SK-N-SH (cell line): ENCODE measurements at regions not wholly inside any gene's neighbourhood (a gene's known extent, or its start where the extent isn't known, plus 50 kb on each side); places are given as distances from the start of the nearest gene placed in this dataset.

Experiments used
- EP300 ChIP-seq, 2 experiments: IDR thresholded peaks; 2 replicates each; pipeline versions ENCODE4 v1.4.0 to v1.6.1; 2012; ENCODE audit warnings: borderline replicate concordance in 1 of 2, low read depth in 1 of 2, low read length in 1 of 2
- GABPA ChIP-seq: IDR thresholded peaks from 2 replicates; pipeline ENCODE4 v1.4.0; 2012; ENCODE audit warnings: low read depth, mild to moderate bottlenecking
- JUND ChIP-seq: IDR thresholded peaks from 2 replicates; pipeline ENCODE4 v1.4.0; 2012
- POLR2AphosphoS5 ChIP-seq: IDR thresholded peaks from 2 replicates; pipeline ENCODE4 v1.6.1; 2012; ENCODE audit warnings: low read depth, low read length
- RXRA ChIP-seq: IDR thresholded peaks from 2 replicates; pipeline ENCODE4 v1.4.0; 2012; ENCODE audit warnings: low read depth, mild to moderate bottlenecking, borderline replicate concordance
- ZBTB33 ChIP-seq: IDR thresholded peaks from 2 replicates; pipeline ENCODE4 v1.4.0; 2012; ENCODE audit warnings: low read depth, borderline replicate concordance
- TF ChIP-seq, protein P1 (sequence below): fragments of 200-600 bp; sonication (generic); IDR thresholded peaks from 2 replicates; pipeline ENCODE4 v1.6.1; 2017; ENCODE audit warnings: antibody characterized with exemption, mild to moderate bottlenecking, moderate library complexity
- TF ChIP-seq, protein P2 (sequence below): IDR thresholded peaks from 2 replicates; pipeline ENCODE4 v1.4.0; 2012; ENCODE audit warnings: low read depth, borderline replicate concordance
- TF ChIP-seq, protein P3 (sequence below): IDR thresholded peaks from 2 replicates; pipeline ENCODE4 v1.6.1; 2012; ENCODE audit warnings: mild to moderate bottlenecking, low read depth, low read length, moderate library complexity
- TF ChIP-seq, protein P4 (sequence below): fragments of 150-350 bp; IDR thresholded peaks from 2 replicates; pipeline ENCODE4 v1.6.1; 2016; ENCODE audit warnings: mild to moderate bottlenecking, low read depth, low read length

GRCh38 chr7:142485617-142486226, 227.9 kb upstream of the PRSS58 start:
- TF ChIP-seq GABPA (no peak), JUND (no peak), RXRA (no peak), POLR2AphosphoS5 (no peak), EP300 (IDR thresholded peaks at IDR 0.05; ENCODE audit: borderline replicate concordance in 1 of 2, low read depth in 1 of 2, low read length in 1 of 2) (no peak), ZBTB33 (no peak)
- TF ChIP-seq, protein P1, sequence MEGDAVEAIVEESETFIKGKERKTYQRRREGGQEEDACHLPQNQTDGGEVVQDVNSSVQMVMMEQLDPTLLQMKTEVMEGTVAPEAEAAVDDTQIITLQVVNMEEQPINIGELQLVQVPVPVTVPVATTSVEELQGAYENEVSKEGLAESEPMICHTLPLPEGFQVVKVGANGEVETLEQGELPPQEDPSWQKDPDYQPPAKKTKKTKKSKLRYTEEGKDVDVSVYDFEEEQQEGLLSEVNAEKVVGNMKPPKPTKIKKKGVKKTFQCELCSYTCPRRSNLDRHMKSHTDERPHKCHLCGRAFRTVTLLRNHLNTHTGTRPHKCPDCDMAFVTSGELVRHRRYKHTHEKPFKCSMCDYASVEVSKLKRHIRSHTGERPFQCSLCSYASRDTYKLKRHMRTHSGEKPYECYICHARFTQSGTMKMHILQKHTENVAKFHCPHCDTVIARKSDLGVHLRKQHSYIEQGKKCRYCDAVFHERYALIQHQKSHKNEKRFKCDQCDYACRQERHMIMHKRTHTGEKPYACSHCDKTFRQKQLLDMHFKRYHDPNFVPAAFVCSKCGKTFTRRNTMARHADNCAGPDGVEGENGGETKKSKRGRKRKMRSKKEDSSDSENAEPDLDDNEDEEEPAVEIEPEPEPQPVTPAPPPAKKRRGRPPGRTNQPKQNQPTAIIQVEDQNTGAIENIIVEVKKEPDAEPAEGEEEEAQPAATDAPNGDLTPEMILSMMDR = peak; percentile 56
- TF ChIP-seq, protein P2, sequence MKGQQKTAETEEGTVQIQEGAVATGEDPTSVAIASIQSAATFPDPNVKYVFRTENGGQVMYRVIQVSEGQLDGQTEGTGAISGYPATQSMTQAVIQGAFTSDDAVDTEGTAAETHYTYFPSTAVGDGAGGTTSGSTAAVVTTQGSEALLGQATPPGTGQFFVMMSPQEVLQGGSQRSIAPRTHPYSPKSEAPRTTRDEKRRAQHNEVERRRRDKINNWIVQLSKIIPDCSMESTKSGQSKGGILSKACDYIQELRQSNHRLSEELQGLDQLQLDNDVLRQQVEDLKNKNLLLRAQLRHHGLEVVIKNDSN = no peak
- TF ChIP-seq, protein P3, sequence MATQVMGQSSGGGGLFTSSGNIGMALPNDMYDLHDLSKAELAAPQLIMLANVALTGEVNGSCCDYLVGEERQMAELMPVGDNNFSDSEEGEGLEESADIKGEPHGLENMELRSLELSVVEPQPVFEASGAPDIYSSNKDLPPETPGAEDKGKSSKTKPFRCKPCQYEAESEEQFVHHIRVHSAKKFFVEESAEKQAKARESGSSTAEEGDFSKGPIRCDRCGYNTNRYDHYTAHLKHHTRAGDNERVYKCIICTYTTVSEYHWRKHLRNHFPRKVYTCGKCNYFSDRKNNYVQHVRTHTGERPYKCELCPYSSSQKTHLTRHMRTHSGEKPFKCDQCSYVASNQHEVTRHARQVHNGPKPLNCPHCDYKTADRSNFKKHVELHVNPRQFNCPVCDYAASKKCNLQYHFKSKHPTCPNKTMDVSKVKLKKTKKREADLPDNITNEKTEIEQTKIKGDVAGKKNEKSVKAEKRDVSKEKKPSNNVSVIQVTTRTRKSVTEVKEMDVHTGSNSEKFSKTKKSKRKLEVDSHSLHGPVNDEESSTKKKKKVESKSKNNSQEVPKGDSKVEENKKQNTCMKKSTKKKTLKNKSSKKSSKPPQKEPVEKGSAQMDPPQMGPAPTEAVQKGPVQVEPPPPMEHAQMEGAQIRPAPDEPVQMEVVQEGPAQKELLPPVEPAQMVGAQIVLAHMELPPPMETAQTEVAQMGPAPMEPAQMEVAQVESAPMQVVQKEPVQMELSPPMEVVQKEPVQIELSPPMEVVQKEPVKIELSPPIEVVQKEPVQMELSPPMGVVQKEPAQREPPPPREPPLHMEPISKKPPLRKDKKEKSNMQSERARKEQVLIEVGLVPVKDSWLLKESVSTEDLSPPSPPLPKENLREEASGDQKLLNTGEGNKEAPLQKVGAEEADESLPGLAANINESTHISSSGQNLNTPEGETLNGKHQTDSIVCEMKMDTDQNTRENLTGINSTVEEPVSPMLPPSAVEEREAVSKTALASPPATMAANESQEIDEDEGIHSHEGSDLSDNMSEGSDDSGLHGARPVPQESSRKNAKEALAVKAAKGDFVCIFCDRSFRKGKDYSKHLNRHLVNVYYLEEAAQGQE = no peak
- TF ChIP-seq, protein P4, sequence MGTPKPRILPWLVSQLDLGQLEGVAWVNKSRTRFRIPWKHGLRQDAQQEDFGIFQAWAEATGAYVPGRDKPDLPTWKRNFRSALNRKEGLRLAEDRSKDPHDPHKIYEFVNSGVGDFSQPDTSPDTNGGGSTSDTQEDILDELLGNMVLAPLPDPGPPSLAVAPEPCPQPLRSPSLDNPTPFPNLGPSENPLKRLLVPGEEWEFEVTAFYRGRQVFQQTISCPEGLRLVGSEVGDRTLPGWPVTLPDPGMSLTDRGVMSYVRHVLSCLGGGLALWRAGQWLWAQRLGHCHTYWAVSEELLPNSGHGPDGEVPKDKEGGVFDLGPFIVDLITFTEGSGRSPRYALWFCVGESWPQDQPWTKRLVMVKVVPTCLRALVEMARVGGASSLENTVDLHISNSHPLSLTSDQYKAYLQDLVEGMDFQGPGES = no peak
